Sigmoid colon (tissue), 6 donors: ENCODE measurements at regions not wholly inside any gene's neighbourhood (a gene's known extent, or its start where the extent isn't known, plus 50 kb on each side); places are given as distances from the start of the nearest gene placed in this dataset.

Experiments
- DNase-seq: peaks from one replicate; pipeline ENCODE4 v3.0.0-alpha.2; 2019
- H3K27ac ChIP-seq, 4 donors: fragments of 200-600 bp; sonication (generic); one replicate each; pipeline ENCODE4 v1.5.1; 2016 to 2019; ENCODE audit warnings: mild to moderate bottlenecking in 1 of 4
- H3K27me3 ChIP-seq, 3 donors: fragments of 200-600 bp; sonication (generic); one replicate each; pipeline ENCODE4 v1.5.1; 2019; ENCODE audit warnings: mild to moderate bottlenecking in 1 of 3
- H3K36me3 ChIP-seq, 4 donors: fragments of 200-600 bp; sonication (generic); one replicate each; pipeline ENCODE4 v1.5.1; 2016 to 2019
- H3K4me1 ChIP-seq, 4 donors: fragments of 200-600 bp; sonication (generic); one replicate each; pipeline ENCODE4 v1.5.1; 2017 to 2019
- H3K4me3 ChIP-seq, 4 donors: fragments of 200-600 bp; sonication (generic); one replicate each; pipeline ENCODE4 v1.5.1; 2017 to 2019; ENCODE audit warnings: mild to moderate bottlenecking in 2 of 4, moderate library complexity in 1 of 4
- H3K9me3 ChIP-seq, 4 donors: fragments of 200-600 bp in 3 of 4; sonication (generic) in 3 of 4; one replicate each; pipeline versions ENCODE4 v1.5.1 to v1.6.1; 2013 to 2019
- EP300 ChIP-seq, 4 donors: sonication (generic); formaldehyde crosslinking; IDR thresholded peaks; one replicate each; pipeline ENCODE4 v1.6.1; 2017; ENCODE audit warnings: antibody characterized with exemption in 4 of 4
- POLR2A ChIP-seq, 2 donors: fragments of 450-650 bp; IDR thresholded peaks; one replicate each; pipeline ENCODE4 v1.6.1; 2016; ENCODE audit warnings: antibody characterized with exemption in 2 of 2, mild to moderate bottlenecking in 2 of 2, moderate library complexity in 2 of 2
- POLR2AphosphoS5 ChIP-seq, 4 donors: sonication (generic); formaldehyde crosslinking; IDR thresholded peaks; one replicate each; pipeline ENCODE4 v1.6.1; 2017; ENCODE audit warnings: antibody characterized with exemption in 4 of 4
- WGBS, 2 donors: extraction: QIAGEN DNeasy Blood & Tissue Kit; methylation state at CpG; one replicate each; pipeline ENCODE4 v1.1.7; 2013; 5-methylcytosine and 5-hydroxymethylcytosine counted together
- intact Hi-C: fragments of 100-400 bp; cut with DNase I; formaldehyde crosslinking; loops from one replicate; pipeline ENCODE4 v1.15.1; 2023
- TF ChIP-seq, protein P1 (sequence below), 4 experiments: fragments of 450-650 bp in 3 of 4; fragments of 200-600 bp in 1 of 4; IDR thresholded peaks; one replicate each; pipeline ENCODE4 v1.5.1; 2016 to 2019; ENCODE audit warnings: antibody characterized with exemption in 4 of 4, mild to moderate bottlenecking in 3 of 4, moderate library complexity in 2 of 4
- donor health status: healthy with polysubstance abuse.
- donor health status: healthy.

GRCh38 chr9:16135968-16136367, 583.1 kb downstream of the CCDC171 start:
- H3K36me3 ChIP-seq: no peaks in the 10 kb centered on the region
- TF ChIP-seq POLR2AphosphoS5 (IDR thresholded peaks at IDR 0.05): no peak
- TF ChIP-seq, protein P1, sequence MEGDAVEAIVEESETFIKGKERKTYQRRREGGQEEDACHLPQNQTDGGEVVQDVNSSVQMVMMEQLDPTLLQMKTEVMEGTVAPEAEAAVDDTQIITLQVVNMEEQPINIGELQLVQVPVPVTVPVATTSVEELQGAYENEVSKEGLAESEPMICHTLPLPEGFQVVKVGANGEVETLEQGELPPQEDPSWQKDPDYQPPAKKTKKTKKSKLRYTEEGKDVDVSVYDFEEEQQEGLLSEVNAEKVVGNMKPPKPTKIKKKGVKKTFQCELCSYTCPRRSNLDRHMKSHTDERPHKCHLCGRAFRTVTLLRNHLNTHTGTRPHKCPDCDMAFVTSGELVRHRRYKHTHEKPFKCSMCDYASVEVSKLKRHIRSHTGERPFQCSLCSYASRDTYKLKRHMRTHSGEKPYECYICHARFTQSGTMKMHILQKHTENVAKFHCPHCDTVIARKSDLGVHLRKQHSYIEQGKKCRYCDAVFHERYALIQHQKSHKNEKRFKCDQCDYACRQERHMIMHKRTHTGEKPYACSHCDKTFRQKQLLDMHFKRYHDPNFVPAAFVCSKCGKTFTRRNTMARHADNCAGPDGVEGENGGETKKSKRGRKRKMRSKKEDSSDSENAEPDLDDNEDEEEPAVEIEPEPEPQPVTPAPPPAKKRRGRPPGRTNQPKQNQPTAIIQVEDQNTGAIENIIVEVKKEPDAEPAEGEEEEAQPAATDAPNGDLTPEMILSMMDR (IDR thresholded peaks at IDR 0.05): no peak
- H3K27me3 ChIP-seq: no peaks in the 10 kb centered on the region
- DNase-seq: no peak
- H3K4me3 ChIP-seq: no peak overlapping the region
- intact Hi-C loops: loop anchor here (10.0 kb wide), 1 partner anchor 261 kb away; no protein-coding TSS in a partner anchor
- H3K4me1 ChIP-seq: peaks cover 0 to 7% (median 1%) of the 10 kb centered on the region in 4 donors
- 80 to 82% methylated on average over 1 of the region's 1 CpG for WGBS, 2 donors
- no peaks in the 10 kb centered on the region for H3K9me3 ChIP-seq
- no peak overlapping the region for H3K27ac ChIP-seq

- TF ChIP-seq EP300 (IDR thresholded peaks at IDR 0.05): no peak
- TF ChIP-seq, protein P1 (IDR thresholded peaks at IDR 0.05): no peak
- TF ChIP-seq POLR2AphosphoS5 (IDR thresholded peaks at IDR 0.05): no peak
- TF ChIP-seq POLR2A (IDR thresholded peaks at IDR 0.05): no peak
- 90 to 91% methylated on average over 10 of the region's 10 CpGs for WGBS, 2 donors
- intact Hi-C loops: loop anchor here (10.0 kb wide), 1 partner anchor 262 kb away; no protein-coding TSS in a partner anchor
- no peak for DNase-seq
- Histone ChIP-seq H3K4me3 (no peak overlapping the region), H3K36me3 (no peaks in the 10 kb centered on the region), H3K27me3 (no peaks in the 10 kb centered on the region), H3K27ac (no peak overlapping the region), H3K9me3 (no peaks in the 10 kb centered on the region), H3K4me1 (peaks cover 0 to 7% (median 1%) of the 10 kb centered on the region in 4 donors)
Measured at GRCh38 chr9:16136451-16136850, 583.6 kb downstream of the CCDC171 start.

- Histone ChIP-seq H3K9me3 (no peaks in the 10 kb centered on the region), H3K27ac (no peak overlapping the region), H3K4me1 (peaks cover 0 to 7% (median 1%) of the 10 kb centered on the region in 4 donors), H3K36me3 (no peaks in the 10 kb centered on the region), H3K27me3 (no peaks in the 10 kb centered on the region), H3K4me3 (no peak overlapping the region)
- no peak for TF ChIP-seq EP300 (IDR thresholded peaks at IDR 0.05)
- no peak for TF ChIP-seq POLR2A (IDR thresholded peaks at IDR 0.05)
- TF ChIP-seq, protein P1 (IDR thresholded peaks at IDR 0.05): no peak
- TF ChIP-seq POLR2AphosphoS5 (IDR thresholded peaks at IDR 0.05): no peak
- 77 to 79% methylated on average over 4 of the region's 4 CpGs for WGBS, 2 donors
- intact Hi-C loops: loop anchor here (10.0 kb wide), 1 partner anchor 262 kb away; no protein-coding TSS in a partner anchor
- DNase-seq: no peak
Measured at GRCh38 chr9:16136961-16137360, 584.1 kb downstream of the CCDC171 start.

- Histone ChIP-seq H3K27me3 (no peaks in the 10 kb centered on the region), H3K4me1 (peaks cover 0 to 7% (median 1%) of the 10 kb centered on the region in 4 donors), H3K9me3 (no peaks in the 10 kb centered on the region), H3K27ac (no peak overlapping the region), H3K4me3 (no peak overlapping the region), H3K36me3 (no peaks in the 10 kb centered on the region)
- 77 to 81% methylated on average over 16 of the region's 16 CpGs for whole genome bisulfite sequencing, 2 donors
- TF ChIP-seq POLR2AphosphoS5 (IDR thresholded peaks at IDR 0.05) (no peak), EP300 (IDR thresholded peaks at IDR 0.05) (no peak), POLR2A (IDR thresholded peaks at IDR 0.05) (no peak)
- TF ChIP-seq, protein P1 (IDR thresholded peaks at IDR 0.05): no peak
- intact Hi-C loops: loop anchor here (10.0 kb wide), 1 partner anchor 264 kb away; no protein-coding TSS in a partner anchor
- no peak for DNase-seq
Measured at GRCh38 chr9:16138561-16139491, 586.0 kb downstream of the CCDC171 start.
